ENCODE measurements at regions not wholly inside any gene's neighbourhood (a gene's known extent, or its start where the extent isn't known, plus 50 kb on each side); places are given as distances from the start of the nearest gene placed in this dataset.

DNA sequence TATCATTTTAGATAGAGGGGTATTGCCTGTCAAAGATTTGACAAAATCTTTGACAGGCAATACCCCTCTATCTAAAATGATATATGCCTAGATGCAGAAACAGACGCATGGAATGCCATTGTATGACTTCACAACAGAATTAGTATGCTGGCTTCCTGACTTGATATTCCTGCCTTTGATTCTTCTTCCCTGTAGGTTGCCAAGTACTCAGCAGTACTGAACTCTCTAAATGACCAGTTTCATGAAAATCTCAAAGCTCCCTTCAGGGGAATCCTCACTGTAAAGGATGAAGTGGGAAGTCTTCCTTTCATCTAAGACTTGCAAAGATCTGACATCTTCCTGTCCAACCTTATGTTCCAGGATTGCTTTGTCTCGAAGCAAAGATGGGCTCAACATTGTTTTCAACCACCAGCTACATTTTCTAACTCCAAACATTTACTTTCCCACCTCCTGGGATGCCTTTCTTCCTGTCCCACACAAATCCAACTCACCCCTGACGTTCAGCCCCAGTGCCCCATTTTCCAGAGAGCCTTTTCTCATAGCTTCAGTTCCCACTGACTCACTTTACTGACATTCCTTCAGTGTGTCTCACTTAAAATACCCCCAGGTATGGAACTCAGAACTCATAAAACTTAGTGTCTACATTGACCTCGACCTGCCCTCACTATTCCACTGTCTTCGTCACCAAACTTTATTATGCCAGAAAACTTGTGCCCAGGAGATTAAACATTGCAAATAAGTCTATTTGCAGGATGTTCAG is 67.3 kb upstream of the KCNJ6 start:
- H2AFZ ChIP-seq (ENCODE audit: low read length) = no peak overlapping the region
- TF ChIP-seq, protein P1, sequence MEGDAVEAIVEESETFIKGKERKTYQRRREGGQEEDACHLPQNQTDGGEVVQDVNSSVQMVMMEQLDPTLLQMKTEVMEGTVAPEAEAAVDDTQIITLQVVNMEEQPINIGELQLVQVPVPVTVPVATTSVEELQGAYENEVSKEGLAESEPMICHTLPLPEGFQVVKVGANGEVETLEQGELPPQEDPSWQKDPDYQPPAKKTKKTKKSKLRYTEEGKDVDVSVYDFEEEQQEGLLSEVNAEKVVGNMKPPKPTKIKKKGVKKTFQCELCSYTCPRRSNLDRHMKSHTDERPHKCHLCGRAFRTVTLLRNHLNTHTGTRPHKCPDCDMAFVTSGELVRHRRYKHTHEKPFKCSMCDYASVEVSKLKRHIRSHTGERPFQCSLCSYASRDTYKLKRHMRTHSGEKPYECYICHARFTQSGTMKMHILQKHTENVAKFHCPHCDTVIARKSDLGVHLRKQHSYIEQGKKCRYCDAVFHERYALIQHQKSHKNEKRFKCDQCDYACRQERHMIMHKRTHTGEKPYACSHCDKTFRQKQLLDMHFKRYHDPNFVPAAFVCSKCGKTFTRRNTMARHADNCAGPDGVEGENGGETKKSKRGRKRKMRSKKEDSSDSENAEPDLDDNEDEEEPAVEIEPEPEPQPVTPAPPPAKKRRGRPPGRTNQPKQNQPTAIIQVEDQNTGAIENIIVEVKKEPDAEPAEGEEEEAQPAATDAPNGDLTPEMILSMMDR (conservative IDR thresholded peaks at IDR 0.05 in 1 of 2, IDR thresholded peaks at IDR 0.05 in 1 of 2; ENCODE audit: low read depth in 1 of 2, low read length in 2 of 2) = no peak
- no peaks in the 10 kb centered on the region for H3K9me3 ChIP-seq (ENCODE audit: control insufficient read depth, insufficient read depth, low read depth, low read length)
- no peaks in the 10 kb centered on the region for H3K79me2 ChIP-seq (ENCODE audit: control insufficient read depth, insufficient read depth, low read length)
- no peak overlapping the region for H3K9ac ChIP-seq (ENCODE audit: insufficient read depth, low read length)
- H3K4me1 ChIP-seq (ENCODE audit: control insufficient read depth, extremely low read depth, insufficient read depth, low read length) = no peaks in the 10 kb centered on the region
- no peak overlapping the region for H3K4me3 ChIP-seq (replicated peaks in 1 of 4; ENCODE audit: control extremely low read depth in 1 of 4, insufficient read depth in 1 of 4, low read depth in 3 of 4, low read length in 4 of 4)
- no peaks in the 10 kb centered on the region for H3K36me3 ChIP-seq (ENCODE audit: control insufficient read depth, insufficient read depth, low read length)
- H3K4me2 ChIP-seq (ENCODE audit: extremely low read depth, insufficient read depth, low read length) = no peak overlapping the region
- peak in 1 of 2 donors; percentile 15 for DNase-seq (ENCODE audit: low read depth in 2 of 2)
- H3K27me3 ChIP-seq (ENCODE audit: control insufficient read depth, insufficient read depth, low read length) = no peaks in the 10 kb centered on the region
- H4K20me1 ChIP-seq (ENCODE audit: control insufficient read depth, extremely low read depth, insufficient read depth, low read length) = no peaks in the 10 kb centered on the region
- no peak overlapping the region for H3K27ac ChIP-seq (ENCODE audit: insufficient read depth, low read length)

DNA sequence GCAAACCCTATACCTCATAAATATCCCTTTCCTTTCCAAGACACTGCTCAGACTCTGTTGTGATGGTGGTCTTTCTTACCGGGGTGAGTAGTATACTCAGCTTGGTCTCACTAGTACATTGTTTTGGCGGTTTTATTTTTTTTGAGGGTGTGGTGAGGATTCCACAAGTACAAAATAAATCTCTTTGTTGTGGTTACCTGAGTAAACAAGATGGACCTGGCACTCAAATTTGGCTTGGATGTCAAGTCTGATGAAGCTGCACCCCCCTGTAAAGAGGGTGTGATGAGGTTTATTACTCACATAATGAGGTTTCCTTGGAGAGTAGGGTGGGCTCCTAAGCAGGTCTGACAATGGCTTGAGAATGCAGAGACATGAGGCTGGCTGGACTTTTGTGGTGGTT is 68.2 kb upstream of the KCNJ6 start:
- no peaks in the 10 kb centered on the region for H4K20me1 ChIP-seq (ENCODE audit: control insufficient read depth, extremely low read depth, insufficient read depth, low read length)
- no peak overlapping the region for H3K27ac ChIP-seq (ENCODE audit: insufficient read depth, low read length)
- H3K79me2 ChIP-seq (ENCODE audit: control insufficient read depth, insufficient read depth, low read length) = no peaks in the 10 kb centered on the region
- H3K9ac ChIP-seq (ENCODE audit: insufficient read depth, low read length) = no peak overlapping the region
- no peak overlapping the region for H3K4me2 ChIP-seq (ENCODE audit: extremely low read depth, insufficient read depth, low read length)
- H3K9me3 ChIP-seq (ENCODE audit: control insufficient read depth, insufficient read depth, low read depth, low read length) = no peaks in the 10 kb centered on the region
- H3K4me3 ChIP-seq (replicated peaks in 1 of 4; ENCODE audit: control extremely low read depth in 1 of 4, insufficient read depth in 1 of 4, low read depth in 3 of 4, low read length in 4 of 4) = no peak overlapping the region
- DNase-seq (ENCODE audit: low read depth in 2 of 2) = no peak
- no peaks in the 10 kb centered on the region for H3K4me1 ChIP-seq (ENCODE audit: control insufficient read depth, extremely low read depth, insufficient read depth, low read length)
- H2AFZ ChIP-seq (ENCODE audit: low read length) = no peak overlapping the region
- TF ChIP-seq EZH2 (IDR thresholded peaks at IDR 0.05; ENCODE audit: low read length, missing control alignments) = no peak
- H3K36me3 ChIP-seq (ENCODE audit: control insufficient read depth, insufficient read depth, low read length) = no peaks in the 10 kb centered on the region
- no peaks in the 10 kb centered on the region for H3K27me3 ChIP-seq (ENCODE audit: control insufficient read depth, insufficient read depth, low read length)

DNA sequence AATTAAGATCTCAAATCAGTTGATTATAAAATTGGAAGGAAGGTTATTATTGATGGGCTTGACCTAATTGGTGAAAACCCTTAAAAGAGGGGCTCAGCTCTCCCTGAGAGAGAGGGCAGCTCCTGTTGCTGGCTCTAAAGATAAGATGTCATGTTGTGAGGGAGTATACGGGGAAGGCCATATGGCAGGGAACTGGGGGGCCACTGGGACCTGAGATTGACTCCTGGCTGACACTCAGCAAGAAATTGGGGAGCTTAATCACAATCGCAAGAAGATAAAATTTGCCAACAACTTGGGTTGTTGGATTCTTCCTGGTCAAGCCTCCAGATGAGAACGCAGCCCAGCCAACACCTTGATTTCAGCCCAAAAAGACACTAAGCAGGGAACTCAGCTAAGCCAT is 69.7 kb upstream of the KCNJ6 start:
- Histone ChIP-seq H4K20me1 (ENCODE audit: control insufficient read depth, extremely low read depth, insufficient read depth, low read length) (no peaks in the 10 kb centered on the region), H3K9me3 (ENCODE audit: control insufficient read depth, insufficient read depth, low read depth, low read length) (no peaks in the 10 kb centered on the region), H3K27ac (ENCODE audit: insufficient read depth, low read length) (no peak overlapping the region), H3K4me2 (ENCODE audit: extremely low read depth, insufficient read depth, low read length) (no peak overlapping the region), H3K4me1 (ENCODE audit: control insufficient read depth, extremely low read depth, insufficient read depth, low read length) (no peaks in the 10 kb centered on the region), H3K9ac (ENCODE audit: insufficient read depth, low read length) (no peak overlapping the region), H3K79me2 (ENCODE audit: control insufficient read depth, insufficient read depth, low read length) (no peaks in the 10 kb centered on the region), H3K27me3 (ENCODE audit: control insufficient read depth, insufficient read depth, low read length) (no peaks in the 10 kb centered on the region), H3K4me3 (replicated peaks in 1 of 4; ENCODE audit: control extremely low read depth in 1 of 4, insufficient read depth in 1 of 4, low read depth in 3 of 4, low read length in 4 of 4) (no peak overlapping the region), H3K36me3 (ENCODE audit: control insufficient read depth, insufficient read depth, low read length) (no peaks in the 10 kb centered on the region), H2AFZ (ENCODE audit: low read length) (no peak overlapping the region)
- TF ChIP-seq EZH2 (IDR thresholded peaks at IDR 0.05; ENCODE audit: low read length, missing control alignments) = no peak
- TF ChIP-seq, protein P1 (conservative IDR thresholded peaks at IDR 0.05 in 1 of 2, IDR thresholded peaks at IDR 0.05 in 1 of 2; ENCODE audit: low read depth in 1 of 2, low read length in 2 of 2) = no peak
- no peak for DNase-seq (ENCODE audit: low read depth in 2 of 2)

All from fibroblast of lung (primary cell).